HepG2 (cell line): ENCODE measurements at regions not wholly inside any gene's neighbourhood (a gene's known extent, or its start where the extent isn't known, plus 50 kb on each side); places are given as distances from the start of the nearest gene placed in this dataset.

Experiments
- ASH2L ChIP-seq: fragments of 300-600, 200-600 bp; sonication (generic); IDR thresholded peaks from 2 replicates; pipeline ENCODE4 v1.7.0; 2017; ENCODE audit warnings: low read depth, mild to moderate bottlenecking, moderate library complexity, mixed read lengths, low read length; ENCODE audit not compliant: insufficient read length
- CTCF ChIP-seq: sonication (generic); formaldehyde crosslinking; IDR thresholded peaks from 2 replicates; pipeline ENCODE4 v1.5.0; 2020; ENCODE audit warnings: mild to moderate bottlenecking, missing genetic modification reagents, moderate library complexity
- E2F2 ChIP-seq: sonication (generic); formaldehyde crosslinking; IDR thresholded peaks from 2 replicates; pipeline ENCODE4 v1.4.0; 2020; ENCODE audit warnings: missing genetic modification reagents, borderline replicate concordance
- GMEB2 ChIP-seq: IDR thresholded peaks from 2 replicates; pipeline ENCODE4 v1.6.1; 2016; ENCODE audit warnings: missing biosample characterization, missing genetic modification reagents, low read depth
- GRHL1 ChIP-seq: sonication (generic); formaldehyde crosslinking; conservative IDR thresholded peaks from 2 replicates; pipeline ENCODE4 v1.8.0; 2022; ENCODE audit warnings: missing genetic modification reagents
- HNF4A ChIP-seq: sonication (generic); formaldehyde crosslinking; IDR thresholded peaks from 2 replicates; pipeline ENCODE4 v1.4.0; 2020; ENCODE audit warnings: missing genetic modification reagents
- HNRNPK ChIP-seq: fragments of 200-400 bp; formaldehyde crosslinking; IDR thresholded peaks from 2 replicates; pipeline ENCODE4 v1.6.1; 2018; ENCODE audit warnings: low read length, low read depth, moderate library complexity, mild to moderate bottlenecking; ENCODE audit not compliant: poor library complexity, severe bottlenecking
- HNRNPLL ChIP-seq: fragments of 200-400 bp; formaldehyde crosslinking; IDR thresholded peaks from 2 replicates; pipeline ENCODE4 v1.6.1; 2017; ENCODE audit warnings: mild to moderate bottlenecking, low read depth, low read length; ENCODE audit not compliant: poor library complexity, severe bottlenecking
- NCOR1 ChIP-seq: fragments of 200-600 bp; sonication (generic); IDR thresholded peaks from 2 replicates; pipeline ENCODE4 v1.7.0; 2017; ENCODE audit warnings: antibody characterized with exemption, low read length, borderline replicate concordance
- PPARG ChIP-seq: conservative IDR thresholded peaks from 2 replicates; pipeline ENCODE4 v1.6.1; 2016; ENCODE audit warnings: missing biosample characterization, missing genetic modification reagents
- TMF1 ChIP-seq: sonication (generic); formaldehyde crosslinking; IDR thresholded peaks from 2 replicates; pipeline ENCODE4 v1.8.1; 2022; ENCODE audit warnings: low read depth, missing genetic modification reagents
- TRIM22 ChIP-seq: fragments of 450-650 bp; IDR thresholded peaks from 2 replicates; pipeline ENCODE4 v1.6.1; 2017
- XBP1 ChIP-seq: sonication (generic); formaldehyde crosslinking; IDR thresholded peaks from 2 replicates; pipeline ENCODE4 v1.5.0; 2020; ENCODE audit warnings: missing genetic modification reagents
- ZFP62 ChIP-seq: sonication (generic); formaldehyde crosslinking; IDR thresholded peaks from 2 replicates; pipeline ENCODE4 v1.4.0; 2020; ENCODE audit warnings: missing genetic modification reagents
- ZFY ChIP-seq: sonication (generic); formaldehyde crosslinking; IDR thresholded peaks from 2 replicates; pipeline ENCODE4 v1.4.0; 2020; ENCODE audit warnings: missing genetic modification reagents
- ZNF282 ChIP-seq: fragments of 450-650 bp; IDR thresholded peaks from 2 replicates; pipeline ENCODE4 v1.6.1; 2018; ENCODE audit not compliant: partially characterized antibody
- ZNF609 ChIP-seq: sonication (generic); formaldehyde crosslinking; IDR thresholded peaks from 2 replicates; pipeline ENCODE4 v1.4.0; 2020; ENCODE audit warnings: mild to moderate bottlenecking, missing genetic modification reagents, borderline replicate concordance
- ZSCAN12 ChIP-seq: sonication (generic); formaldehyde crosslinking; IDR thresholded peaks from 2 replicates; pipeline ENCODE4 v1.9.0; 2021; ENCODE audit warnings: mild to moderate bottlenecking, missing genetic modification reagents

GRCh38 chrX:20547611-20548051 is 280.9 kb upstream of the RPS6KA3 start (continued):
- no peak for TF ChIP-seq XBP1 (CRISPR knock-in tag)
- no peak for TF ChIP-seq ZFY
- no peak for TF ChIP-seq ZFP62 (CRISPR knock-in tag)
- TF ChIP-seq GRHL1 (CRISPR knock-in tag): no peak
- no peak for TF ChIP-seq PPARG (CRISPR knock-in tag)
- TF ChIP-seq E2F2 (CRISPR knock-in tag): no peak
- TF ChIP-seq ZNF282: no peak
- peak; percentile 78 for TF ChIP-seq HNRNPK
- TF ChIP-seq ASH2L: no peak
- TF ChIP-seq TRIM22: no peak
- 0 out of 2 replicates have a peak, but pooled peaks have one; percentile 33 for TF ChIP-seq HNF4A (CRISPR knock-in tag)
- TF ChIP-seq TMF1 (CRISPR knock-in tag): no peak
- no peak for TF ChIP-seq CTCF (CRISPR knock-in tag)
- no peak for TF ChIP-seq NCOR1
- no peak for TF ChIP-seq GMEB2
- TF ChIP-seq ZSCAN12: no peak
- no peak for TF ChIP-seq ZNF609 (CRISPR knock-in tag)
- TF ChIP-seq HNRNPLL: no peak
